Naive thymus-derived CD8-positive, alpha-beta T cell (primary cell): ENCODE measurements at regions not wholly inside any gene's neighbourhood (a gene's known extent, or its start where the extent isn't known, plus 50 kb on each side); places are given as distances from the start of the nearest gene placed in this dataset.
A peak's percentile ranks its signal among the peaks of the same experiment; 100 is the strongest.

ENCODE experiments used
- ATAC-seq, 2 donors: fragments of 150-1000 bp; cut with Tn5 transposase in 1 of 2; sonication (Bioruptor Pico), chemical (Tn5 transposase) in 1 of 2; 1 replicate in 1 of 2; 2 replicates in 1 of 2; pipeline ENCODE4 v1.10.0; 2021; ENCODE audit warnings: mild to moderate bottlenecking in 2 of 2, moderate library complexity in 2 of 2
- POLR2A ChIA-PET: fragments of 350-600 bp; sonication (Branson Sonifier 250); formaldehyde crosslinking; loops from one replicate; lab custom pipeline; 2021; ENCODE audit warnings: antibody characterized with exemption; lab: Charles Lee
- DNase-seq, 10 donors: peaks; one replicate each; pipeline versions ENCODE4 v3.0.0 to v3.0.0-alpha.2; 2020 to 2022
- H3K27ac Mint-ChIP-seq, 10 donors: one replicate each; pipeline ENCODE4 v1.8.0; 2020 to 2022; ENCODE audit warnings: mild to moderate bottlenecking in 10 of 10, mixed read lengths in 10 of 10, moderate library complexity in 4 of 10, inconsistent platforms in 1 of 10
- H3K27me3 Mint-ChIP-seq, 5 donors: one replicate each; pipeline ENCODE4 v1.8.0; 2021 to 2022; ENCODE audit warnings: mixed read lengths in 5 of 5
- H3K36me3 Mint-ChIP-seq, 3 donors: one replicate each; pipeline ENCODE4 v1.8.0; 2020 to 2022; ENCODE audit warnings: mixed read lengths in 3 of 3, mild to moderate bottlenecking in 2 of 3, inconsistent platforms in 1 of 3
- H3K4me1 Mint-ChIP-seq, 4 donors: one replicate each; pipeline ENCODE4 v1.8.0; 2021 to 2022; ENCODE audit warnings: mixed read lengths in 4 of 4
- H3K4me3 Mint-ChIP-seq, 10 donors: one replicate each; pipeline ENCODE4 v1.8.0; 2020 to 2022; ENCODE audit warnings: mild to moderate bottlenecking in 10 of 10, mixed read lengths in 10 of 10, moderate library complexity in 6 of 10, inconsistent platforms in 1 of 10
- H3K9me3 Mint-ChIP-seq, 9 donors: one replicate each; pipeline ENCODE4 v1.8.0; 2020 to 2022; ENCODE audit warnings: mixed read lengths in 9 of 9, mild to moderate bottlenecking in 3 of 9, inconsistent platforms in 1 of 9, moderate library complexity in 1 of 9

- Mint-ChIP-seq H3K9me3 (peaks cover 0 to 31% (median 13%) of the 10 kb centered on the region in 9 donors), H3K36me3 (no peaks in the 10 kb centered on the region), H3K27me3 (peaks cover 0 to 42% (median 5%) of the 10 kb centered on the region in 5 donors), H3K27ac (no peak overlapping the region), H3K4me1 (no peaks in the 10 kb centered on the region), H3K4me3 (no peak overlapping the region)
- no peak for DNase-seq
- POLR2A ChIA-PET = no interaction called here
- no peak for ATAC-seq
Observed at GRCh38 chr11:116115801-116116200, 611.6 kb upstream of the CADM1 start.

- POLR2A ChIA-PET = no interaction called here
- no peak overlapping the region for H3K4me3 Mint-ChIP-seq
- H3K36me3 Mint-ChIP-seq = no peaks in the 10 kb centered on the region
- DNase-seq = no peak
- ATAC-seq = no peak
- H3K4me1 Mint-ChIP-seq = no peaks in the 10 kb centered on the region
- H3K9me3 Mint-ChIP-seq = peaks cover 1 to 33% (median 13%) of the 10 kb centered on the region in 9 donors
- no peak overlapping the region for H3K27ac Mint-ChIP-seq
- H3K27me3 Mint-ChIP-seq = peaks cover 0 to 42% (median 4%) of the 10 kb centered on the region in 5 donors
Observed at GRCh38 chr11:116114198-116114651, 610.0 kb upstream of the CADM1 start.

GRCh38 chr11:116112087-116112935, 608.1 kb upstream of the CADM1 start:
- H3K9me3 Mint-ChIP-seq = peaks cover 1 to 39% (median 9%) of the 10 kb centered on the region in 9 donors
- POLR2A ChIA-PET = no interaction called here
- peaks cover 0 to 53% (median 2%) of the 10 kb centered on the region in 5 donors for H3K27me3 Mint-ChIP-seq
- no peak for ATAC-seq
- H3K4me3 Mint-ChIP-seq = no peak overlapping the region
- no peaks in the 10 kb centered on the region for H3K4me1 Mint-ChIP-seq
- no peak for DNase-seq
- no peak overlapping the region for H3K27ac Mint-ChIP-seq
- H3K36me3 Mint-ChIP-seq = no peaks in the 10 kb centered on the region

DNA sequence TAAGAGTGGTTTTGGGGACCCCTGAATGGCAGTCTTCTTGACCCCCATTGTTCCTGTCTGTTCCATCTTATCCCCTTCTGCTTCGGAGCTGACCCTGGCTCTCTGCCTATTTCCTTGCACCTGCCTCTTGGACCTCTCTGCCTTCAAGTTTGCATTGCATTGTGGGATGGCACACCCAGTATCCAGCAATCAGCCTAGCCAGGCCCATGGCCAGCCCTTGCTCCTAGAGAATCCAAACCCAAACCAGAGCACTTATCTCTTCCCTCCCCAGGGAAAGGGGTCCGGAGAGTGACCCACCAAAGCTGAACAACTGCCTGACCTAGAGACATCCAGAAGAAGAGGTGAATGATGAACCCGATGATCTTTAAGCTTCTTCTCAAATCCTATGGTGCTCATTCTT, 607.3 kb upstream of the CADM1 start:
- H3K27ac Mint-ChIP-seq = no peak overlapping the region
- no peak for ATAC-seq
- POLR2A ChIA-PET = no interaction called here
- DNase-seq = no peak
- no peaks in the 10 kb centered on the region for H3K36me3 Mint-ChIP-seq
- peaks cover 1 to 39% (median 9%) of the 10 kb centered on the region in 9 donors for H3K9me3 Mint-ChIP-seq
- peaks cover 0 to 53% (median 2%) of the 10 kb centered on the region in 5 donors for H3K27me3 Mint-ChIP-seq
- H3K4me1 Mint-ChIP-seq = no peaks in the 10 kb centered on the region
- no peak overlapping the region for H3K4me3 Mint-ChIP-seq

GRCh38 chr11:116110802-116111201, 606.6 kb upstream of the CADM1 start:
- no peak overlapping the region for H3K27ac Mint-ChIP-seq
- POLR2A ChIA-PET = no interaction called here
- ATAC-seq (no peak), DNase-seq (peak in 1 of 10 donors; percentile 21)
- H3K27me3 Mint-ChIP-seq = peaks cover 0 to 53% (median 2%) of the 10 kb centered on the region in 5 donors
- no peaks in the 10 kb centered on the region for H3K4me1 Mint-ChIP-seq
- no peaks in the 10 kb centered on the region for H3K36me3 Mint-ChIP-seq
- peaks cover 1 to 39% (median 9%) of the 10 kb centered on the region in 9 donors for H3K9me3 Mint-ChIP-seq
- no peak overlapping the region for H3K4me3 Mint-ChIP-seq

DNA sequence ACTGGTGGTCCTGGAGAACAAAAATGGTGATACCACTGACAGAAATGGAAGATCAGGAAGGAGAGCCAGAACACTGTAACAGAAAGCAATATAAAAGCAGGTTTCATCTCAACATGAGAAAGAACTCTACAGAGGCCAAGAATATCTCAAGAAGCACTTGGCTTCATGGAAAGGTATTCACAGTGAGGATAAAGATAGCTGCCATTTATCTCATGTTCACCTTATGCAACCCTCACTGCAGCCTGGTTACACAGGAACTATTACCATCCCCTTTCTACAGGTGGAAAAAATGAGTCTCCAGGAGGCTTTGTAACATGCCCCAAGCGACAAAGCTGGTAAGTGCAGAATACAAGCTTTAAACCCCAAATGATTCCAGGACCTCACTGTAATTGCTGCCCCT, 606.1 kb upstream of the CADM1 start:
- POLR2A ChIA-PET = no interaction called here
- DNase-seq = no peak
- peaks cover 0 to 39% (median 9%) of the 10 kb centered on the region in 9 donors for H3K9me3 Mint-ChIP-seq
- H3K4me1 Mint-ChIP-seq = no peaks in the 10 kb centered on the region
- peaks cover 0 to 53% (median 2%) of the 10 kb centered on the region in 5 donors for H3K27me3 Mint-ChIP-seq
- ATAC-seq = no peak
- H3K27ac Mint-ChIP-seq = no peak overlapping the region
- no peak overlapping the region for H3K4me3 Mint-ChIP-seq
- no peaks in the 10 kb centered on the region for H3K36me3 Mint-ChIP-seq

GRCh38 chr11:116109228-116109627, 605.0 kb upstream of the CADM1 start:
- POLR2A ChIA-PET = no interaction called here
- Mint-ChIP-seq H3K36me3 (no peaks in the 10 kb centered on the region), H3K27ac (no peak overlapping the region), H3K9me3 (peaks cover 0 to 35% (median 7%) of the 10 kb centered on the region in 9 donors), H3K27me3 (peaks cover 0 to 41% (median 0%) of the 10 kb centered on the region in 5 donors), H3K4me1 (no peaks in the 10 kb centered on the region), H3K4me3 (no peak overlapping the region)
- ATAC-seq = no peak
- DNase-seq = no peak

DNA sequence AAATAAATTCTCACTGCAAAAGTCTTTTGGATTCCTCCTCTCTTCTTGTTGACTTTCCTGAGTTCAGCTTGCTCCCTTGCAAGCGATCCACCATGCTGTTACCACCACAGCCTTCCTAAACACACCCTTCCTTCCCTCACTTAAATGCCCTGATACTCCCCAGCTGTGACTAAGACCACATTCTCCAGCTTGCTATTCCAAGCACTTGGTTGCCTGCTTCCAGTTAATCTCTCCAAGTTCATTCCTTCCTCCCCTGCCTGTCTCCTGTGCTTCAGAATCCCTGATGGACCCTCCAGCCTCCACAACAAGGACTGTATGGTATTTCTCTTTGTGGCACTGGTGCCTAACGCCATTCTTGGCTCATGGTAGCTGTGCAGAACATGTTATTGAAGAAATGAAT, 603.9 kb upstream of the CADM1 start:
- H3K4me3 Mint-ChIP-seq = no peak overlapping the region

DNA sequence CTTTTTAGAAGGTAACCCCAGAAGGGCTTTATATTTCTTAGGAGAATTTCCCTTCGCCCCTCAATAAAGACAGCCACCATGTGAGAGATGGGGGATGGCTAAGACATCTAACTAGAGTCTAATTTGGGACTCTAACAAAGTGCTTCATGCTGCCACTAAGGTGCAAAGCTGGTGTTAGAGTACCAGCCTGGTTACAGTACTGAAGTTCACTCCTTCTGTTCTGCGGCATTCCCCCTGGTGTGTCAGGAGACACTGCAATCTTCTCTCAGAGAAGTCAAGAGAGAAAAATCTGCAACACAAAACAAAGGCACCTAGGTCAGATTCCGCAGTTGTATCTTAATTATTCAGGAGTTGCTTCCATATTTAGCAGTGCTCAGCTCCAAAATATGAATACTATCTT, 603.0 kb upstream of the CADM1 start:
- Mint-ChIP-seq H3K36me3 (no peaks in the 10 kb centered on the region), H3K27ac (no peak overlapping the region), H3K9me3 (peaks cover 0 to 21% (median 3%) of the 10 kb centered on the region in 9 donors), H3K4me3 (no peak overlapping the region), H3K27me3 (peaks cover 0 to 23% (median 4%) of the 10 kb centered on the region in 5 donors), H3K4me1 (no peaks in the 10 kb centered on the region)
- ATAC-seq (no peak), DNase-seq (no peak)
- POLR2A ChIA-PET = no interaction called here

More for the DNA sequence above, 603.9 kb upstream of the CADM1 start:
- H3K4me1 Mint-ChIP-seq = no peaks in the 10 kb centered on the region
- peaks cover 0 to 31% (median 0%) of the 10 kb centered on the region in 5 donors for H3K27me3 Mint-ChIP-seq
- no peaks in the 10 kb centered on the region for H3K36me3 Mint-ChIP-seq
- ATAC-seq = no peak
- peak overlapping the region in 1 of 10 donors; percentile 26 for H3K27ac Mint-ChIP-seq
- POLR2A ChIA-PET = no interaction called here
- DNase-seq = no peak
- peaks cover 0 to 24% (median 5%) of the 10 kb centered on the region in 9 donors for H3K9me3 Mint-ChIP-seq

DNA sequence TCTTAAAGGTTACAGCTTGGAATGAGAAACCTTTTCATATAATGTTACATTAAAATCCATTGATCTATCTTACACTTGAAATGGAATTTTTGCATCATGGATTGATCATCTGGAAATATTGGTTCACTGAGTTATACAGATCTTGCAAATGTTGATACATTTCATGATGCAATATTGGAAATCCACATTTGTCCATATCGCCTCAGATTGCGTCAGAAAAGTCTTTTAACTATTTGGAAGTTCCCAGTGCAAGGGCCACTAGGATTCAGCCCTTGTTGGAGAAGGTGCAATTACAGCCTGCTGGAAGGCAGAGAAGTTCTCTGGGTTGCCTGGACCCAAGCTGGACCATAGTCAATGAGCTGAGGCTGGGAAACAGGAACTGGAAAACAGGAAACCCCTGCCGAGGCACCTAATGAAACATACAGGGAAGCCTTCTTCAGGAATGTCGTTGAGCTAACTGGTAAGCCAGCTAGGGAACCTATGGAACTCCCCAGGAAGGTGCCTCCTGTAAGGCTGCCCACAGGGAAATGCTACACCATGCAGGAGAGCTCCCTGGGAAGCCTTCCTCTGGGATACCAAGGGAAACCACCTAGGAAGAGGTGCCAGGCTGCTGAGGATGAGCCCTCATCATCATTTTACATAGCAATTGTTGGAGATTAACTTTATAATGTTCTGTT, 600.4 kb upstream of the CADM1 start:
- no peaks in the 10 kb centered on the region for H3K4me1 Mint-ChIP-seq

DNA sequence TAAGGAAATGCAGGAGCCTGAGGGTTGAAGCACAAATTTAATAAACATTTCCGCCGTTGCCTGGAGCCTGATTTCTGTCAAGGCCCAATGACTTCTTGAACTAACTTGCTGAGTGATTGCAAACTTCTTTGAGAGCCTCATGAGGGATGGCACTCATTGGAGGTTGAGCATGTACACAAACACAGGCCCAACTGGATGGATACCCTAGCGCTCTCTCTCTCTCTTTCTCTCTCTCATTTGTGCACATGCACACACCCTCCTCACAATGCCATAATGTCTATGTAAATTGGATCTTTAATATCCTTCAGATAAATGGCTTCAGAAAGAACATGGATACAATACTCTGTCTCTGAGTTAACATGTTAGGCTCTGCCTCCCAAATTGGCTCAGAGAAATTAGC, 597.7 kb upstream of the CADM1 start:
- Mint-ChIP-seq H3K27me3 (peaks cover 0 to 24% (median 2%) of the 10 kb centered on the region in 5 donors), H3K27ac (no peak overlapping the region), H3K9me3 (peaks cover 0 to 5% (median 0%) of the 10 kb centered on the region in 9 donors), H3K4me1 (no peaks in the 10 kb centered on the region), H3K36me3 (no peaks in the 10 kb centered on the region), H3K4me3 (no peak overlapping the region)
- ATAC-seq (no peak), DNase-seq (no peak)
- POLR2A ChIA-PET = no interaction called here

More for the DNA sequence above, 600.4 kb upstream of the CADM1 start:
- POLR2A ChIA-PET = no interaction called here
- Mint-ChIP-seq H3K9me3 (peaks cover 0 to 21% (median 0%) of the 10 kb centered on the region in 9 donors), H3K4me3 (no peak overlapping the region), H3K27me3 (peaks cover 0 to 25% (median 4%) of the 10 kb centered on the region in 5 donors), H3K36me3 (no peaks in the 10 kb centered on the region), H3K27ac (no peak overlapping the region)
- ATAC-seq = no peak
- no peak for DNase-seq

GRCh38 chr11:116100016-116100415, 595.8 kb upstream of the CADM1 start:
- peaks cover 4 to 33% (median 9%) of the 10 kb centered on the region in 5 donors for H3K27me3 Mint-ChIP-seq
- POLR2A ChIA-PET = no interaction called here
- H3K4me1 Mint-ChIP-seq = no peaks in the 10 kb centered on the region
- H3K36me3 Mint-ChIP-seq = no peaks in the 10 kb centered on the region
- H3K27ac Mint-ChIP-seq = no peak overlapping the region
- peaks cover 0 to 5% (median 0%) of the 10 kb centered on the region in 9 donors for H3K9me3 Mint-ChIP-seq
- H3K4me3 Mint-ChIP-seq = no peak overlapping the region
- ATAC-seq = no peak
- no peak for DNase-seq

DNA sequence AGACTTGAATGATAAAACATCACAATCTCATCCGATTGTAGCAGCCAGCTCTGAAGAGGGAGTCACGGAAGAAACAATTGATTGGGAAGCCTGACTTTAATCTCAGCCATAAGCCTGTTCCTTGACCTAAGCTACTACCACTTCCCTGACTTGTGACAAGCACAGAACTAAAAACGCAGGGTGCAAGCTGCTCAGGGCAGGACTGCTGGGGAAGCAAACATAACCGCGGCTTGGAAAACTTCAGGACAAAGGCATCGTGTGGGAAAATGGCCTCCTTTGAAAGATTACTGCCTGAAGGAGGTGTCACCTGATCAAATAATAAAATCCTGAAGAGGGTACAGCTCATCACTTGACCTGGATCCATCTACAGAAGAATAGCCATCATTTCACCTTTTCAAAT, 595.3 kb upstream of the CADM1 start:
- no peak overlapping the region for H3K4me3 Mint-ChIP-seq
- no peaks in the 10 kb centered on the region for H3K4me1 Mint-ChIP-seq
- no peak for DNase-seq
- no peaks in the 10 kb centered on the region for H3K36me3 Mint-ChIP-seq
- H3K27ac Mint-ChIP-seq = no peak overlapping the region
- ATAC-seq = no peak
- H3K27me3 Mint-ChIP-seq = peaks cover 4 to 33% (median 10%) of the 10 kb centered on the region in 5 donors
- peaks cover 0 to 5% (median 0%) of the 10 kb centered on the region in 9 donors for H3K9me3 Mint-ChIP-seq
- POLR2A ChIA-PET = no interaction called here
